ENCODE measurements at regions not wholly inside any gene's neighbourhood (a gene's known extent, or its start where the extent isn't known, plus 50 kb on each side); places are given as distances from the start of the nearest gene placed in this dataset.
A peak's percentile ranks its signal among the peaks of the same experiment; 100 is the strongest.

- Histone ChIP-seq H3K4me2 (no peak overlapping the region), H3K4me3 (no peak overlapping the region)
- TF ChIP-seq EZH2phosphoT487 (IDR thresholded peaks at IDR 0.05; ENCODE audit: low read depth, severe bottlenecking, unreplicated experiment): no peak
- TF ChIP-seq EZH2 (IDR thresholded peaks at IDR 0.05; ENCODE audit: borderline replicate concordance): no peak
- no peak for TF ChIP-seq CTCF (IDR thresholded peaks at IDR 0.05; ENCODE audit: poor library complexity)
These were observed 105.3 kb upstream of the CACNA1A start for GRCh38 chr19:13611596-13611995.

GRCh38 chr19:13610039-13610691 lies 103.9 kb upstream of the CACNA1A start:
- TF ChIP-seq EZH2phosphoT487 (IDR thresholded peaks at IDR 0.05; ENCODE audit: low read depth, severe bottlenecking, unreplicated experiment) (no peak), CTCF (IDR thresholded peaks at IDR 0.05; ENCODE audit: poor library complexity) (peak; percentile 11)
- H3K36me3 ChIP-seq (replicated peaks; ENCODE audit: insufficient read depth, low read depth): no peaks in the 10 kb centered on the region
- peak; percentile 32 for DNase-seq (ENCODE audit: low spot score)
- H3K9me3 ChIP-seq (ENCODE audit: low read depth): no peaks in the 10 kb centered on the region
- no peaks in the 10 kb centered on the region for H3K27me3 ChIP-seq
- 26% methylated on average over 15 of the region's 15 CpGs for WGBS (ENCODE audit: low lambda C conversion rate, missing lambda C conversion rate)
- H3K4me3 ChIP-seq: no peak overlapping the region
- H3K27ac ChIP-seq: no peak overlapping the region
- H3K9me2 ChIP-seq (replicated peaks; ENCODE audit: insufficient read depth): no peaks in the 10 kb centered on the region
- no peaks in the 10 kb centered on the region for H3K4me1 ChIP-seq (ENCODE audit: insufficient read depth)
- H3K4me2 ChIP-seq: no peak overlapping the region
- no peak overlapping the region for H2AFZ ChIP-seq
- H3K79me2 ChIP-seq: no peaks in the 10 kb centered on the region
- H4K20me1 ChIP-seq (ENCODE audit: insufficient read depth, poor library complexity, severe bottlenecking): no peaks in the 10 kb centered on the region

More at GRCh38 chr19:13611596-13611995, 105.3 kb upstream of the CACNA1A start:
- H3K27me3 ChIP-seq: no peaks in the 10 kb centered on the region
- H4K20me1 ChIP-seq (ENCODE audit: insufficient read depth, poor library complexity, severe bottlenecking): no peaks in the 10 kb centered on the region
- WGBS (ENCODE audit: low lambda C conversion rate, missing lambda C conversion rate): 67% methylated on average over 2 of the region's 2 CpGs
- no peak overlapping the region for H2AFZ ChIP-seq
- H3K36me3 ChIP-seq (replicated peaks; ENCODE audit: insufficient read depth, low read depth): no peaks in the 10 kb centered on the region
- DNase-seq (ENCODE audit: low spot score): no peak
- H3K9me2 ChIP-seq (replicated peaks; ENCODE audit: insufficient read depth): no peaks in the 10 kb centered on the region
- H3K9me3 ChIP-seq (ENCODE audit: low read depth): no peaks in the 10 kb centered on the region
- no peak overlapping the region for H3K27ac ChIP-seq
- no peaks in the 10 kb centered on the region for H3K79me2 ChIP-seq
- no peaks in the 10 kb centered on the region for H3K4me1 ChIP-seq (ENCODE audit: insufficient read depth)

GRCh38 chr19:13606156-13606555 lies 99.9 kb upstream of the CACNA1A start:
- no peaks in the 10 kb centered on the region for H3K79me2 ChIP-seq
- DNase-seq (ENCODE audit: low spot score): no peak
- no peaks in the 10 kb centered on the region for H3K36me3 ChIP-seq (replicated peaks; ENCODE audit: insufficient read depth, low read depth)
- H3K27ac ChIP-seq: no peak overlapping the region
- no peak overlapping the region for H2AFZ ChIP-seq
- H3K4me3 ChIP-seq: no peak overlapping the region
- no peaks in the 10 kb centered on the region for H3K9me2 ChIP-seq (replicated peaks; ENCODE audit: insufficient read depth)
- no peaks in the 10 kb centered on the region for H3K9me3 ChIP-seq (ENCODE audit: low read depth)
- TF ChIP-seq EZH2phosphoT487 (IDR thresholded peaks at IDR 0.05; ENCODE audit: low read depth, severe bottlenecking, unreplicated experiment) (no peak), CTCF (IDR thresholded peaks at IDR 0.05; ENCODE audit: poor library complexity) (no peak), EZH2 (IDR thresholded peaks at IDR 0.05; ENCODE audit: borderline replicate concordance) (no peak)
- H3K4me2 ChIP-seq: no peak overlapping the region
- 86% methylated on average over 13 of the region's 13 CpGs for WGBS (ENCODE audit: low lambda C conversion rate, missing lambda C conversion rate)
- H3K27me3 ChIP-seq: no peaks in the 10 kb centered on the region
- no peaks in the 10 kb centered on the region for H3K4me1 ChIP-seq (ENCODE audit: insufficient read depth)
- no peaks in the 10 kb centered on the region for H4K20me1 ChIP-seq (ENCODE audit: insufficient read depth, poor library complexity, severe bottlenecking)

All from hepatocyte (in vitro differentiated cells).